SKM-1 (cell line): ENCODE measurements at regions not wholly inside any gene's neighbourhood (a gene's known extent, or its start where the extent isn't known, plus 50 kb on each side); places are given as distances from the start of the nearest gene placed in this dataset.
"Not testable (repeated sequence)": the region's sequence is repeated elsewhere in the genome, so short reads cannot be mapped to it uniquely, and the experiment has no call there.

Experiments used
- DNase-seq: peaks from one replicate; lab custom pipeline; 2025; ENCODE audit not compliant: unreplicated experiment; lab: John Stamatoyannopoulos, UW

DNA sequence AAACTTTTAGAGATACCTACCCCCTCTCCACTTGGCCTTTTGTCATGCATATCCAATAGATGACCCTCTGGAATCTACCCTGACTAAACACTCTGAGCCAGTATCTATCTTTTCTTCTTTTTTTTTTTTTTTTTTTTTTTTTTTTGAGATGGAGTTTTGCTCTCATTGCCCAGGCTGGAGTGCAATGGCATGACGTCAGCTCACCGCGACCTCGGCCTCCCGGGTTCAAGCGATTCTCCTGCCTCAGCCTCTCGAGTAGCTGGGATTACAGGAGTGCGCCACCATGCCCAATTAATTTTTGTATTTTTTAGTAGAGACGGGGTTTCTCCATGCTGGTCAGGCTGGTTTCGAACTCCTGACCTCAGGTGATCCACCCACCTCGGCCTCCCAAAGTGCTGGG lies 50.8 kb upstream of the GRIN2B start:
- DNase-seq = not testable (repeated sequence)

GRCh38 chr12:14043776-14044175 lies 62.4 kb upstream of the GRIN2B start:
- no peak for DNase-seq

DNA sequence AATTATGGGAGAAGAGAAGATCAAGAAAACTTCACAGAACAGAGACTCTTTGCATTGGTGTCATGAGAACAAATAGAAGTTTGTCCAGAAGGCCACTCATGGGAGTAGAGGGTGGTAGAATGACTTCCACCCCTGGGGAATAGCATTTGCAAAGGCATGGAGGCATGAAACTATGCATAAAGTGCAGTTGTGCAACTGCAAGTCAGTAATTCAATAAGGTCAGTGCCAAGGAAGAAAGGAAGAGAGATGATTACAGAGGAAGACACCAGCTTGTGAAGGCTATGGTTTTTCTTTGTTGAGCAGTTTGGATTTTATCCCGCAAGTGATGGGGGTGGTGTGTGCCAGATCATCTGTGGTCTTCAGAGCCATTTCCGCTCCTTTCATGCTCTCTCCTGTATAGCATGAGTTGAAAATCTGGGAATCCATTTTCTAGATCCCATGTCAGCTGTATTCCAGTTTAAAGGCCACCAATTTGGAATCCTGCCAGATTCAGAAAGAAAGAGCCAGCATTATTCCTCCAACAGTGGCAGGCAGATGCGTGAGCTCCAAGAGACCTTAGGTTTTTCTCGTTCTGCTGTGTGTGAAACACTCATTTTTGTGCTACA lies 67.6 kb upstream of the GRIN2B start:
- no peak for DNase-seq

DNA sequence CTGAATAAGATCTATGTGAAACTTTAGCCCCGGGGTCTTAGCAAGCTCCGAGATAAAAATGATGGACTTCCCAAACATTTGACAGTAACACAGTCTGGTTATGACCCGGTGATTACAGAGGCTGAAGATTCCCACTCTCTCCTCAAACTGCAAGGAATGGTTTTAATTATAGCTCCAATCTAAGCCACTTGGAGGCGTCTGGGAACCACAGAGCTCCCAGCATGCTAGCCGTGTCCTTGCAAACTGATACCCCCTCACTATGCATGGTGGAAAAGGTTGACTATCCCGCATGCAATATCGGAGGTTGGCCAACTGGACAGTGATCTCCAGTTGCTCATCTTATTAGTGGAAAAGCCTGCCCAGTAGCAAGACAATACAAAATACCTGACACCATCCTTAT lies 76.5 kb upstream of the GRIN2B start:
- no peak for DNase-seq

- no peak for DNase-seq
These were observed 77.3 kb upstream of the GRIN2B start for GRCh38 chr12:14058717-14059116.

DNA sequence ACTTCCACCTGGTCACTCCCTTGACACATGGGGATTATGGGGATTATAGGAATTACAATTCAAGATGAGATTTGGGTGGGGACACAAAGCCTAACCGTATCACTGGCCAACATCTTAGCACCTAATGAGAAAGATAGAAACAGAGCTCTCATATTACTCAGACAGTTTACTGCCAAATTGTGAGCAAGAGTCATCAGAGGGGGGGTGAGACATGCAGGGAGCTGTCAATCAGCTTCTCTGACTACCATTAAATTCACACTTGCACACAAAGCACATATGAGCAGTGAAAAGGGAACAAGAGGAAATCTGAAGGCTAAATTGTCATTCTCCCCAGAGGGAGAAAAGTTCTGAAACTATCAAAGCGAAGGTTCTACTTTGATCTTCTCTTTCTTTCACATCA lies 78.1 kb upstream of the GRIN2B start:
- no peak for DNase-seq

- DNase-seq = no peak
These were observed 84.2 kb upstream of the GRIN2B start for GRCh38 chr12:14065616-14066015.

DNA sequence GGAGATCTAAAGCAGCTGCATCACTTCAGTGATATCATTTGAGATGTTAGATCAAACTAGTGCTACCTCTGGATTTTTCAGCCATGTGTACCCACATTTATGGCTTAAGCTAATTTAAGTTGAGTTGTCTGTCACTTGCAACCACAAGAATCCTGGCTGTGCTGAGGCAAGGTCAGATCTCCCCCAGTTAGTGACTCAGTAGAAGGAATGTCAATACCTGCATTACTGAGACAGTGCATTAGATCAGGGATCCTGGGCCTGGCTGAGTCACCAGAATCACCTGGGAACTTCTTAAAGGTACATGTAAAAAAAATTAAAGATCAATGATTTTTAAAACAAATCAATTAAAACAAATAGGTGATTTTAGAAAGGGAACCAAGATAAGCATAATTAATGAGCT lies 84.6 kb upstream of the GRIN2B start:
- no peak for DNase-seq

GRCh38 chr12:14068961-14069360 lies 87.6 kb upstream of the GRIN2B start:
- DNase-seq = no peak

DNA sequence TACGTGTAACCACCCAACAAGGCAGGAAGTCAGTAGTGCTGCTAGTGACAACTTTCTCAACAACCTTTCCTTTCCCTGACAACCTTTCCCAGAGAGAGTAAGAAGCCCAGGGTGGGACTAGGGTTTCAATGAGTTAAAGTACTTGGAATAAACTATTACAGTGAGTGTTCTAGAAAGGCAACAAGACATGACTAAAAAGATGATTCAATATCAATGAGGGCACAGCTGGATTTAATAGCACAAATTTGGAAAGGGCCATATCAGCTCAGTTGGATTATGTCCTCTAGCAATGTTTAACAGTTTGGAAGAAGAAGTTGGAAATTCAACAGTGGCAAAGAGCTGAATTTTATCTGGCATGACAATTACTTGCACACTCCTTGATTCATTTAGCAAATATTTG lies 90.4 kb upstream of the GRIN2B start:
- no peak for DNase-seq

GRCh38 chr12:14072987-14073386 lies 91.6 kb upstream of the GRIN2B start:
- DNase-seq = no peak

DNA sequence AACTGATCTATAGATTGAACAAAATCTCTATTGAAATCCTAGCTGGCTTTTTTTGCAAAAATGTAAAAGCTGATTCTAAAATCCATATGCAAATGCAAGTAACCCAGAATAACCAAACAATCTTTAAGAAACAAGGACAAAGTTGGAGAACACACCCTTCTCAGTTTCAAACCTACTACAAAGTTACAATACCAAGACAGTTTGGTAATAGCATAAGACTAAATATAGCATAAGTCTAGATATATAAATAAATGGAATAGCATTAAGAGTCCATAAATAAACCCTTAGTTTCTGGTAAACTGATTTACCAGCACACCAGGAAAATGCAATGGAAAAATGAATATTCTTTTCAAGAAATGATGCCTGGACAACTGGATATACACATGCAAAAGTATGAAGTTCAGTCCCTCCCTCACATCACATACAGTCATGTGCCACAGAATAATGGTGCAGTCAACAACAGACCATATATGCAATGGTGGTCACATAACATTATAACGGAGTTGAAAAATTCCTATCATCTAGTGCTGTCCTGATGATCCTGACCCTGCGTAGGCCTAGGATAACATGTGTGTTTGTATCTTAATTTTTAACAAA lies 94.5 kb upstream of the GRIN2B start:
- no peak for DNase-seq

- no peak for DNase-seq
These were observed 95.1 kb upstream of the GRIN2B start for GRCh38 chr12:14076538-14076937.

- DNase-seq = no peak
These were observed 105.4 kb upstream of the GRIN2B start for GRCh38 chr12:14086838-14087237.

- no peak for DNase-seq
These were observed 118.6 kb upstream of the GRIN2B start for GRCh38 chr12:14099994-14100393.

DNA sequence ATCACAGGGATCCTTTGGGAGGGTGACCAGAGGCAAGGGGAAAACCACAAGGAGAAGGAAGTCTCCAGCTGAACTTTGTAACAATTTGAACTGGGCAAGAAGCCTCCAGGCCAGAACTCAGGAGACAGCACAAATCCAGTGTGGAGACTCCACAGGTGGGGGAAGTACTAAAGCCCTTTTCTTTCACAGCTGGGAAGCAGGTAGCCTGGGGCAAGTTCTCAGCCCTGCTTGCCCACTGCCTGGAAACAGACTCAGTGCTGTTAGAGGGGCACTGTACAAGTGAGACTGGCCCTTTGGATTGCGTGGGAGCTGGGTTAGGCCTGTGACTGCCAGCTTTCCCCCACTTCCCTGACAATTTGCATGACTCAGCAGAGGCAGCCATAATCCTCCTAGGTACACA lies 120.2 kb upstream of the GRIN2B start:
- not testable (repeated sequence) for DNase-seq

DNA sequence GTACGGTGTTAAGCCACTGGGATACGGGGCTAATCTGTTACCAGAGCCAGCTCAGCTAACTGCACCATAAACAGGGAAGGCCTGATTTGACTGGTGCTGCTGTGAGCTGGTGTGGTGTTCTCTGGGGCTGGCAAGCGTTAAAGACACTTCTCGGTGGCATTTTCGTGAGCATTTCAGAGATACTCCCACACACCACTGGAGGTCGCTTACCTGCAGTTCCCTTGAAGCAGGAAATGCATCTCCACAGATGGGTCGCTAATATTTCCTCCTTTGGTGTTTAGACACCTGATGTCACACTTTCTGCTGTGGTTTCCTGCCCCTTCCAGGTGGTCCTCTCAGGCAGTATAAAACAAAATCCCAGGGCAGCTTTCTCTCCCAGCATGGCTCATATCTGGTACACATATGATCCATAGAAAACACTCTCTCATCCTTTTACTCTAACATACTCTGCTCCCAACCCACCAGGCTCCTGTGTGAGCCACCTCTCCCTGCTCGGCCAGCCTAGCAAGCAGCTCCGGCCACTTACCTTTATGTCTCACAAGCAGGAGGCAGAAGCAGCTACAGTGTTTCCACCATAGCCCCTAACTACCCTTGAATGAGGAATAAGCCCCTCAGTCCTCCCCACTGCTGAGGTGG lies 129.9 kb upstream of the GRIN2B start:
- DNase-seq = no peak

GRCh38 chr12:14113031-14113430 lies 131.6 kb upstream of the GRIN2B start:
- no peak for DNase-seq

DNA sequence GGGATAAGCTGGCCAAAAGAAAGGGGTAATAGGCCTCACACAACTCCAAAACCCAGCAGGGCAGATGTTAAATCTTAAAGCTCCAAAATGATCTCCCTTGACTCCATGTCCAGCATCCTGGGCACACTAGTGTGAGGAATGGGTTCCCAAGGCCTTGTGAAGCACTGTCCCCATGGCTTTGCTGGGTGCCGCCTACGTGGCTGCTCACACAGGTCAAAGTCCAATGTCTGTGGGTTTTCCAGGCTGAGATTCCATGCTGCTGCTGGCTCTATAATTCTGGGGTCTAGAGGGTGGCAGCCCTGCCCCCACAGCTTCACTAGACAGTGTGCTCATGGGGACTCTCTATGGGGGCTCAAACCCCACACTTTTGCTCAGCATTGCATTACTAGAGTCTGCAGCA lies 145.3 kb upstream of the GRIN2B start:
- DNase-seq = no peak

DNA sequence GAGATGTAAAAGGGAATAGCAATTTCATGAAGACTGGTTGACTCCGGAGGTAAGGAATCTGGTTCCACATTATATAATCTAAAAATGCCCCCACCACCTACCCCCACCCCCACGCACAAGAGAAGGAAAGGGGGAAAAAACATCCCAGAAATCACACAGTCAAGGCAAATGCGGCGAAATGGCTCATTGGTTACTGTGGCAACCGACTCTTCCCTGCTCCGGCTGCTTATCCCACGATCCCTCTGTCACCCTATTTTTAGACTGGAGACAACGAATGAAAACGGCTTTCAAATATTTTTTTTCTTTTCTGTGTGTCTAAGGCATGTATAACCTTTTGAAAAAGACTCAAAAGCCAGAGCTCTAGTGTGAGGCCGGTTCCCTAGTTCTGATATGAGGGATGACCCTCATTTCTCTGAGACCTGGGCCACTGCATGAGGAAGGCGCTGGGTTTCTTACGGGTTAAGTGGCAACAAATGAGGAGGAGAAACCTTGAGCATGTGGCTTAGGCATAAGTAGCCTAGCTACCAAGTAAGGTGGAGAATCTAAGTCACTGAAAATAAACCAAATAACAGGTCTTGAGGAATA lies 148.3 kb upstream of the GRIN2B start:
- DNase-seq = no peak

- no peak for DNase-seq
These were observed 154.6 kb upstream of the GRIN2B start for GRCh38 chr12:14135996-14136395.

GRCh38 chr12:14138495-14138894 lies 157.1 kb upstream of the GRIN2B start:
- no peak for DNase-seq
